T-cell (primary cell): ENCODE measurements at regions not wholly inside any gene's neighbourhood (a gene's known extent, or its start where the extent isn't known, plus 50 kb on each side); places are given as distances from the start of the nearest gene placed in this dataset.

Experiments
- ATAC-seq, 4 experiments: fragments of 200-7000 bp in 3 of 4; fragments of 150-1000 bp in 1 of 4; cut with Tn5 transposase; replicated peaks in 1 of 4; 1 replicate in 3 of 4; 2 replicates in 1 of 4; pipeline ENCODE4 v1.10.0; 2021; ENCODE audit warnings: moderate library complexity in 3 of 4, mild to moderate bottlenecking in 2 of 4, moderate number of reproducible peaks in 1 of 4
- CTCF ChIA-PET, 2 donors: fragments of 300-600 bp; sonication (Branson Sonifier 250); formaldehyde crosslinking; loops; one replicate each; lab custom pipeline; 2022; ENCODE audit warnings: antibody characterized with exemption in 2 of 2; lab: Charles Lee
- POLR2A ChIA-PET, 2 donors: fragments of 300-600 bp; sonication (Branson Sonifier 250); formaldehyde crosslinking; loops; one replicate each; lab custom pipeline; 2022; ENCODE audit warnings: antibody characterized with exemption in 2 of 2; lab: Charles Lee
- DNase-seq, 35 experiments: peaks; one replicate each; pipeline versions ENCODE4 v3.0.0 to v3.0.0-alpha.2; 2013 to 2023
- H3K27ac ChIP-seq: one replicate; pipeline ENCODE4 v1.5.1; 2013; ENCODE audit warnings: low read length
- H3K27me3 ChIP-seq, 2 experiments: replicated peaks in 1 of 2; 1 replicate in 1 of 2; 2 replicates in 1 of 2; pipeline versions ENCODE4 v1.6.1 to v1.7.0; 2013; ENCODE audit warnings: low read length in 1 of 2, mixed read lengths in 1 of 2; ENCODE audit not compliant: control insufficient read depth in 2 of 2, insufficient read depth in 2 of 2; ENCODE audit errors: extremely low read depth in 1 of 2
- H3K36me3 ChIP-seq, 2 donors: 1 replicate in 1 of 2; 2 replicates in 1 of 2; pipeline versions ENCODE4 v1.6.1 to v1.7.0; 2013; ENCODE audit warnings: low read length in 1 of 2; ENCODE audit not compliant: control insufficient read depth in 2 of 2, insufficient read depth in 1 of 2; ENCODE audit errors: extremely low read depth in 1 of 2
- H3K4me1 ChIP-seq, 2 experiments: 1 replicate in 1 of 2; 2 replicates in 1 of 2; pipeline versions ENCODE4 v1.6.1 to v1.7.0; 2013; ENCODE audit warnings: low read length in 2 of 2, mixed read lengths in 1 of 2; ENCODE audit not compliant: insufficient read depth in 2 of 2, control insufficient read depth in 1 of 2; ENCODE audit errors: extremely low read depth in 1 of 2
- H3K4me3 ChIP-seq, 2 donors: 1 replicate in 1 of 2; 2 replicates in 1 of 2; pipeline versions ENCODE4 v1.5.1 to v1.7.0; 2013; ENCODE audit warnings: mild to moderate bottlenecking in 2 of 2, low read length in 1 of 2, moderate library complexity in 1 of 2; ENCODE audit not compliant: control insufficient read depth in 1 of 2; ENCODE audit errors: extremely low read depth in 1 of 2
- H3K9me3 ChIP-seq: 2 replicates; pipeline ENCODE4 v1.7.0; 2013
- H3K27ac Mint-ChIP-seq, 2 donors: one replicate each; pipeline ENCODE4 v1.8.0; 2020 to 2021; ENCODE audit warnings: mild to moderate bottlenecking in 2 of 2, mixed read lengths in 2 of 2
- H3K27me3 Mint-ChIP-seq, 2 donors: one replicate each; pipeline ENCODE4 v1.8.0; 2021 to 2022; ENCODE audit warnings: mixed read lengths in 2 of 2
- H3K36me3 Mint-ChIP-seq: one replicate; pipeline ENCODE4 v1.8.0; 2021; ENCODE audit warnings: mixed read lengths
- H3K4me1 Mint-ChIP-seq, 3 donors: one replicate each; pipeline ENCODE4 v1.8.0; 2020 to 2022; ENCODE audit warnings: mixed read lengths in 3 of 3, mild to moderate bottlenecking in 1 of 3
- H3K4me3 Mint-ChIP-seq, 3 donors: one replicate each; pipeline ENCODE4 v1.8.0; 2020 to 2022; ENCODE audit warnings: mild to moderate bottlenecking in 3 of 3, mixed read lengths in 3 of 3, moderate library complexity in 3 of 3
- H3K9me3 Mint-ChIP-seq, 3 donors: one replicate each; pipeline ENCODE4 v1.8.0; 2020 to 2022; ENCODE audit warnings: mixed read lengths in 3 of 3
- WGBS: methylation state at CpG from one replicate; pipeline ENCODE4 v1.1.5; 2013; ENCODE audit warnings: missing lambda C conversion rate; ENCODE audit not compliant: insufficient coverage; 5-methylcytosine and 5-hydroxymethylcytosine counted together

DNA sequence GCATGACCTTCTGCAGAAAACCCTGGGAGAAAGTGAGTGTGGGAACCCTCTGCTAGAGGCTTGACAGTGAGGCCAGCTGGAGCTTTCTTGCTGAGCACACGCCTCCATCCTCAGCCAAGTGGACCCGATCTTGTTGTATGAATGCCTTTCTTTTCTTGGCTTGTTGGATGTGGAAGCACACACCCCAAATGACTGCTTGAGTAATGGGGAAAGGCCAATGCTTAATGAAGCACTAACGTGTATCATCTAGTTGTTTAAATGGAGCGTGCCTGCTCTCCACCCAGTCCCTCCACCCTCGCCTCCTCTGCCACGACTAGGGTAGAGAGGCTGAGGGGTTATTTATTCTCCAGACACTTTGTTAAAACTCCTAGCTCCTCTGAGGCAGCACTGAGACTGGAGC lies 54.3 kb upstream of the IKBKE start:
- WGBS, result 83% methylated on average over 2 of the region's 6 CpGs
- ChIA-PET POLR2A (no interaction called here), CTCF (no interaction called here)
- Histone ChIP-seq H3K4me3 (no peak overlapping the region), H3K27me3 (no peaks in the 10 kb centered on the region), H3K9me3 (no peaks in the 10 kb centered on the region), H3K4me1 (no peaks in the 10 kb centered on the region), H3K27ac (no peak overlapping the region), H3K36me3 (peaks cover 0 to 23% of the 10 kb centered on the region in 2 donors)
- Mint-ChIP-seq H3K27ac (no peak overlapping the region), H3K36me3 (peaks cover 22% of the 10 kb centered on the region), H3K4me1 (no peaks in the 10 kb centered on the region), H3K4me3 (no peak overlapping the region), H3K27me3 (no peaks in the 10 kb centered on the region), H3K9me3 (no peaks in the 10 kb centered on the region)
- DNase-seq (no peak), ATAC-seq (no peak)

DNA sequence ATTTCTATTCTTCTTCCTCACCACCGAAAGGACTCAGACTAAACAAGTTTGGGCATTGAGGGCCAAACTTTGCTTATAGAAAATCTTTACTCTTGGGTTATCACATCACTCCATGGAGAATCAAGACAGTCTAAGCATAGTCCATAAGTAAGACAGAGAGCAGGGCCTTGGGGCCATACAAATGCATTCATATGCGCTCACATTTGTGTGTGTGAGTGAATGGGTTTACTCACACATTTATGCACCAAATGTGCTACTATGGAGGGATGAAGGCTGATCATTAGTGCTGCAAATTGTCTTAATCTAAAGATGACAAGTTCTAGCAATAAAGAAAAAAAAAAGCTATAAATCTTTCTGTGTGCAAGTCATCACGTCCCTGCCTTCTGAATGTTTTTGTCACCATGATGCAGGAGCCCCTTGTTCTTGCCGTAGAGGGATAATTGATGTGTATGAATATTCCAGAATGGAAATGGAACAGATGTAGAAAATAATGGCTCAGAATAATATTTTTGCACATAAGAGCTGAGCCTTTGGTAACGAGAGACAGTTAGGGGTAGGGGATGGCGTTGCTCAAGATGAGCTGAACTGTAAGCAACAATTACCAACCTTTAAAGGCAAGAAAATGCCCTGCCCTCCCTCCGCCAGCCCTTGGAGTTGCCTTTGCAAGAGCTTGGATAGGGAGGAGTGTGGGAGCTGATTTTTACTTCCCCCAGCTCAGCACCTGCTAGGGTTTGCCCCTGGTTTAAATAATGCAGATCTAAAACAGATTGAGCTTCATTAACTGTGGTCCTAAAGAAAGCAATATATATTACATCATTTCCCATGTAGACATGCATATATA lies 52.3 kb upstream of the IKBKE start:
- Histone ChIP-seq H3K9me3 (no peaks in the 10 kb centered on the region), H3K27me3 (no peaks in the 10 kb centered on the region), H3K36me3 (peaks cover 0 to 28% of the 10 kb centered on the region in 2 donors), H3K27ac (no peak overlapping the region), H3K4me3 (no peak overlapping the region), H3K4me1 (no peaks in the 10 kb centered on the region)
- no peak overlapping the region for H3K4me3 Mint-ChIP-seq
- no peaks in the 10 kb centered on the region for H3K4me1 Mint-ChIP-seq
- H3K9me3 Mint-ChIP-seq, result no peaks in the 10 kb centered on the region
- ATAC-seq (no peak), DNase-seq (no peak)
- ChIA-PET CTCF (interaction anchor here (0.5 to 0.7 kb wide), 3 partner anchors 987 to 1604 kb away, joined by 3 to 7 read pairs (median 5); no protein-coding TSS in a partner anchor), POLR2A (interaction anchor here in 1 of 2 donors (0.5 kb wide), 1 partner anchor 795 kb away, joined by 3 read pairs; no protein-coding TSS in a partner anchor)
- 100% methylated on average over 2 of the region's 7 CpGs for WGBS
- H3K27ac Mint-ChIP-seq, result no peak overlapping the region
- no peaks in the 10 kb centered on the region for H3K27me3 Mint-ChIP-seq
- peaks cover 29% of the 10 kb centered on the region for H3K36me3 Mint-ChIP-seq

DNA sequence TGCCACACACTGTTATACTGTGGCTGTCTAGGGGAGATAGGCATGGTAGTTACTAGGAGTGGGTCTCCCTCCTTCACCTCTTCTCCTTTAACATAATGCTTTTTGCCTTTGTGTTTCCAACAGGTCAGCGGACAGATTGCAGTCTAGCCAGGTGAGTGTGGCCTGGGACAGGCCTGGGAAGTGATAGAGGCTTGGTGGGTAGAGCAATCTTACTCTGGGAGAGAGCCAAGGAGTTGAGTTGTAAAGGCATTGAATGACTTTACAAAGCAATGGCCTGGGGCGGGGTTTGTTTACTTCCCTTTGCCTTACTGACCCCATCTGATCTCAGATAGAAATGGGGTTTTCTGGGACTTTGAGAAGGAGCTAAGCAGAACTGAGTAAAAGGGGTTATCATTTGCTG lies 51.0 kb upstream of the IKBKE start:
- Histone ChIP-seq H3K27ac (no peak overlapping the region), H3K4me3 (no peak overlapping the region), H3K4me1 (no peaks in the 10 kb centered on the region), H3K9me3 (no peaks in the 10 kb centered on the region), H3K27me3 (no peaks in the 10 kb centered on the region), H3K36me3 (peaks cover 0 to 28% of the 10 kb centered on the region in 2 donors)
- peaks cover 36% of the 10 kb centered on the region for H3K36me3 Mint-ChIP-seq
- no peaks in the 10 kb centered on the region for H3K9me3 Mint-ChIP-seq
- ATAC-seq (no peak), DNase-seq (no peak)
- H3K27me3 Mint-ChIP-seq, result no peaks in the 10 kb centered on the region
- CTCF ChIA-PET, result no interaction called here
- no peak overlapping the region for H3K4me3 Mint-ChIP-seq
- no peaks in the 10 kb centered on the region for H3K4me1 Mint-ChIP-seq
- H3K27ac Mint-ChIP-seq, result no peak overlapping the region
- POLR2A ChIA-PET, result no interaction called here
- WGBS, result no CpG with 5 or more reads among the region's 2 CpGs

DNA sequence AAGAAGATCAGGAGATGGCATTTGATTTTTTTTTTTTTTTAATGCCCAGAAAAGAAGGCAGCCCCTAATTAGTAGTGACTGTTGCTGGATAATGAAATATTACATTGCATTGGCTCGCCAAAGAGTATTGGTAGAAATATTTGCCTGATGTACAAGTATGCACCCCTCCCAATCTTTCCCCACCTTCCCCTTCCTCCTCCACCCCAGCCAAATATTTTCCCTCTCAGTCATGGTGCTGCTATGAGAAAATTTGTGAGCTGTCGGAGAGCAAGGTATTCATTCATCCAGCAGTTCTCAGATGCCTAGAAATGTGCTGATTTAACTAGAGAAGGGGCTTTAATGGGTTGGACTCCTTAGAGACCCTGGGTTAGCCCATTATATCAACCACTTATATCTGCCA lies 50.5 kb upstream of the IKBKE start:
- peaks cover 33% of the 10 kb centered on the region for H3K36me3 Mint-ChIP-seq
- DNase-seq, result no peak
- H3K27me3 Mint-ChIP-seq, result no peaks in the 10 kb centered on the region
- H3K4me1 Mint-ChIP-seq, result no peaks in the 10 kb centered on the region
- ATAC-seq, result no peak
- ChIA-PET CTCF (no interaction called here), POLR2A (no interaction called here)
- H3K27ac Mint-ChIP-seq, result no peak overlapping the region
- Histone ChIP-seq H3K36me3 (peaks cover 0 to 28% of the 10 kb centered on the region in 2 donors), H3K4me3 (no peak overlapping the region), H3K27me3 (no peaks in the 10 kb centered on the region), H3K9me3 (no peaks in the 10 kb centered on the region), H3K4me1 (no peaks in the 10 kb centered on the region), H3K27ac (no peak overlapping the region)
- H3K9me3 Mint-ChIP-seq, result no peaks in the 10 kb centered on the region
- H3K4me3 Mint-ChIP-seq, result no peak overlapping the region
- no CpG with 5 or more reads among the region's 2 CpGs for WGBS

DNA sequence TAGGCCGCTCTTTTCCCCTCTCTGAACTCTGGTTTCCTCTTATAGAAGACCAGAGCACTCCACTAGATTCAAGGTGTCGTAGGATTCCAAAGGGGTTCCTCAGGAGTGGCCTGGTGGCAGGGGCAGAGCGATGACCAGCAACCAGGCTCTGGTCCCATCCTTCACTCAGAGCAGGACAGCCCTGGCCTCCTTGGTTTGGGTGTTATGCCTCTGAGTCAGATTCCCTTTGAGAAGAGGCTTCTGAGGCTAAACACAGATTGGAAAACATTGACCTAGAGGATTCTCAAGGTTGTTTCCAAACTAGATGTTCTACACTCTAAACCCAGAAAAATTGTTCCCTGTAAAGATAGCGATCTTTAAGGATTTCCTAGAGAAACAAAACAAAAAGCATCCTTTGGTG lies 49.8 kb upstream of the IKBKE start:
- no peak overlapping the region for H3K4me3 Mint-ChIP-seq
- POLR2A ChIA-PET, result no interaction called here
- peaks cover 33% of the 10 kb centered on the region for H3K36me3 Mint-ChIP-seq
- ATAC-seq (no peak), DNase-seq (no peak)
- no peaks in the 10 kb centered on the region for H3K9me3 Mint-ChIP-seq
- H3K27ac ChIP-seq, result no peak overlapping the region
- H3K27me3 ChIP-seq, result no peaks in the 10 kb centered on the region
- H3K27ac Mint-ChIP-seq, result no peak overlapping the region
- 100% methylated on average over 1 of the region's 4 CpGs for WGBS
- no peaks in the 10 kb centered on the region for H3K27me3 Mint-ChIP-seq
- peaks cover 0 to 28% of the 10 kb centered on the region in 2 donors for H3K36me3 ChIP-seq
- H3K4me1 Mint-ChIP-seq, result no peaks in the 10 kb centered on the region
- CTCF ChIA-PET, result no interaction called here
- no peaks in the 10 kb centered on the region for H3K4me1 ChIP-seq
- no peak overlapping the region for H3K4me3 ChIP-seq
- no peaks in the 10 kb centered on the region for H3K9me3 ChIP-seq
